ENCODE measurements at regions not wholly inside any gene's neighbourhood (a gene's known extent, or its start where the extent isn't known, plus 50 kb on each side); places are given as distances from the start of the nearest gene placed in this dataset.

GRCh38 chrX:20452487-20452886 lies 185.8 kb upstream of the RPS6KA3 start:
- H3K9me3 Mint-ChIP-seq, result peaks cover 0 to 8% (median 0%) of the 10 kb centered on the region in 11 donors
- Histone ChIP-seq H3K9me3 (ENCODE audit: control insufficient read depth in 2 of 3, low read length in 3 of 3) (no peaks in the 10 kb centered on the region), H3K36me3 (ENCODE audit: control insufficient read depth in 2 of 3, insufficient read depth in 3 of 3, low read length in 3 of 3) (no peaks in the 10 kb centered on the region), H3K27me3 (ENCODE audit: control insufficient read depth in 2 of 2, insufficient read depth in 2 of 2, low read length in 2 of 2) (no peaks in the 10 kb centered on the region), H3K4me1 (ENCODE audit: control insufficient read depth in 2 of 2, insufficient read depth in 2 of 2, low read length in 2 of 2) (peaks cover 0 to 16% of the 10 kb centered on the region in 2 donors), H3K4me3 (ENCODE audit: low read length) (no peak overlapping the region), H3K27ac (ENCODE audit: low read depth, low read length) (no peak overlapping the region)
- peaks cover 0 to 13% (median 0%) of the 10 kb centered on the region in 5 donors for H3K36me3 Mint-ChIP-seq
- ChIA-PET CTCF (no interaction called here), POLR2A (no interaction called here)
- peaks cover 0 to 2% (median 0%) of the 10 kb centered on the region in 5 donors for H3K27me3 Mint-ChIP-seq
- H3K4me1 Mint-ChIP-seq, result peaks cover 0 to 50% (median 6%) of the 10 kb centered on the region in 7 donors
- DNase-seq (no peak), ATAC-seq (no peak)
- H3K4me3 Mint-ChIP-seq, result peak overlapping the region in 1 of 10 donors; percentile 55
- intact Hi-C loops (cut with micrococcal nuclease), result loop anchor here in 1 of 2 donors (5.0 kb wide), 2 partner anchors 50 to 65 kb away; no protein-coding TSS in a partner anchor
- H3K27ac Mint-ChIP-seq, result peak overlapping the region in 2 of 9 donors; percentile 35 to 92

GRCh38 chrX:20451929-20452328 lies 185.2 kb upstream of the RPS6KA3 start:
- Mint-ChIP-seq H3K9me3 (peaks cover 0 to 8% (median 0%) of the 10 kb centered on the region in 11 donors), H3K4me1 (peaks cover 0 to 53% (median 6%) of the 10 kb centered on the region in 7 donors), H3K27me3 (peaks cover 0 to 2% (median 0%) of the 10 kb centered on the region in 5 donors), H3K4me3 (peak overlapping the region in 1 of 10 donors; percentile 55), H3K36me3 (peaks cover 0 to 17% (median 0%) of the 10 kb centered on the region in 5 donors), H3K27ac (peak overlapping the region in 1 of 9 donors; percentile 92)
- CTCF ChIA-PET, result no interaction called here
- no peaks in the 10 kb centered on the region for H3K36me3 ChIP-seq (ENCODE audit: control insufficient read depth in 2 of 3, insufficient read depth in 3 of 3, low read length in 3 of 3)
- ATAC-seq (no peak), DNase-seq (no peak)
- POLR2A ChIA-PET, result no interaction called here
- no peaks in the 10 kb centered on the region for H3K27me3 ChIP-seq (ENCODE audit: control insufficient read depth in 2 of 2, insufficient read depth in 2 of 2, low read length in 2 of 2)
- no peaks in the 10 kb centered on the region for H3K9me3 ChIP-seq (ENCODE audit: control insufficient read depth in 2 of 3, low read length in 3 of 3)
- H3K27ac ChIP-seq (ENCODE audit: low read depth, low read length), result no peak overlapping the region
- H3K4me3 ChIP-seq (ENCODE audit: low read length), result no peak overlapping the region
- intact Hi-C loops (cut with micrococcal nuclease), result loop anchor here in 1 of 2 donors (5.0 kb wide), 2 partner anchors 50 to 65 kb away; no protein-coding TSS in a partner anchor
- H3K4me1 ChIP-seq (ENCODE audit: control insufficient read depth in 2 of 2, insufficient read depth in 2 of 2, low read length in 2 of 2), result peaks cover 0 to 16% of the 10 kb centered on the region in 2 donors

GRCh38 chrX:20445109-20445508 lies 178.4 kb upstream of the RPS6KA3 start:
- POLR2A ChIA-PET, result no interaction called here
- Mint-ChIP-seq H3K4me1 (peaks cover 11 to 55% (median 35%) of the 10 kb centered on the region in 7 donors), H3K27me3 (peaks cover 0 to 7% (median 0%) of the 10 kb centered on the region in 5 donors), H3K9me3 (no peaks in the 10 kb centered on the region), H3K27ac (peak overlapping the region in 1 of 9 donors; percentile 21), H3K4me3 (no peak overlapping the region), H3K36me3 (peaks cover 0 to 16% (median 0%) of the 10 kb centered on the region in 5 donors)
- Histone ChIP-seq H3K27me3 (ENCODE audit: control insufficient read depth in 2 of 2, insufficient read depth in 2 of 2, low read length in 2 of 2) (no peaks in the 10 kb centered on the region), H3K4me1 (ENCODE audit: control insufficient read depth in 2 of 2, insufficient read depth in 2 of 2, low read length in 2 of 2) (peaks cover 26 to 33% of the 10 kb centered on the region in 2 donors), H3K4me3 (ENCODE audit: low read length) (no peak overlapping the region), H3K27ac (ENCODE audit: low read depth, low read length) (no peak overlapping the region), H3K36me3 (ENCODE audit: control insufficient read depth in 2 of 3, insufficient read depth in 3 of 3, low read length in 3 of 3) (no peaks in the 10 kb centered on the region), H3K9me3 (ENCODE audit: control insufficient read depth in 2 of 3, low read length in 3 of 3) (no peaks in the 10 kb centered on the region)
- DNase-seq (no peak), ATAC-seq (no peak)
- CTCF ChIA-PET, result interaction anchor here (1.6 to 1.7 kb wide), 2 partner anchors 32 to 187 kb away, joined by 3 to 4 read pairs; no protein-coding TSS in a partner anchor
- intact Hi-C loops (cut with micrococcal nuclease), result no loop called here

- no peaks in the 10 kb centered on the region for H3K36me3 ChIP-seq (ENCODE audit: control insufficient read depth in 2 of 3, insufficient read depth in 3 of 3, low read length in 3 of 3)
- H3K27me3 ChIP-seq (ENCODE audit: control insufficient read depth in 2 of 2, insufficient read depth in 2 of 2, low read length in 2 of 2), result no peaks in the 10 kb centered on the region
- ChIA-PET CTCF (interaction anchor here (0.6 kb wide), 1 partner anchor 145 kb away, joined by 3 read pairs; no protein-coding TSS in a partner anchor), POLR2A (no interaction called here)
- H3K27me3 Mint-ChIP-seq, result peaks cover 0 to 7% (median 0%) of the 10 kb centered on the region in 5 donors
- H3K36me3 Mint-ChIP-seq, result peaks cover 0 to 13% (median 0%) of the 10 kb centered on the region in 5 donors
- no peaks in the 10 kb centered on the region for H3K9me3 ChIP-seq (ENCODE audit: control insufficient read depth in 2 of 3, low read length in 3 of 3)
- peaks cover 45 to 46% of the 10 kb centered on the region in 2 donors for H3K4me1 ChIP-seq (ENCODE audit: control insufficient read depth in 2 of 2, insufficient read depth in 2 of 2, low read length in 2 of 2)
- no peak overlapping the region for H3K27ac Mint-ChIP-seq
- intact Hi-C loops (cut with micrococcal nuclease), result loop anchor here (1.0 to 5.0 kb wide), 5 partner anchors 57 to 300 kb away; partner anchors contain the start of gene EIF1AX (in 1 of the 2)
- H3K4me3 Mint-ChIP-seq, result peak overlapping the region in 2 of 10 donors; percentile 1 to 39
- no peak overlapping the region for H3K27ac ChIP-seq (ENCODE audit: low read depth, low read length)
- peaks cover 12 to 53% (median 45%) of the 10 kb centered on the region in 7 donors for H3K4me1 Mint-ChIP-seq
- ATAC-seq, result peak; percentile 96
- no peak overlapping the region for H3K4me3 ChIP-seq (ENCODE audit: low read length)
- peaks cover 0 to under 1% (median 0%) of the 10 kb centered on the region in 11 donors for H3K9me3 Mint-ChIP-seq
- peak; percentile 59 to 84 (median 77) for DNase-seq
These were observed 175.9 kb upstream of the RPS6KA3 start for GRCh38 chrX:20442597-20442996.

GRCh38 chrX:20441123-20441522 lies 174.4 kb upstream of the RPS6KA3 start:
- Mint-ChIP-seq H3K4me1 (peaks cover 18 to 63% (median 57%) of the 10 kb centered on the region in 7 donors), H3K27ac (peak overlapping the region in 2 of 9 donors; percentile 42 to 73)
- H3K4me1 ChIP-seq (ENCODE audit: control insufficient read depth in 2 of 2, insufficient read depth in 2 of 2, low read length in 2 of 2), result peaks cover 46 to 52% of the 10 kb centered on the region in 2 donors

GRCh38 chrX:20438871-20439526 lies 172.3 kb upstream of the RPS6KA3 start:
- Histone ChIP-seq H3K27me3 (ENCODE audit: control insufficient read depth in 2 of 2, insufficient read depth in 2 of 2, low read length in 2 of 2) (no peaks in the 10 kb centered on the region), H3K9me3 (ENCODE audit: control insufficient read depth in 2 of 3, low read length in 3 of 3) (no peaks in the 10 kb centered on the region), H3K4me3 (ENCODE audit: low read length) (no peak overlapping the region), H3K27ac (ENCODE audit: low read depth, low read length) (no peak overlapping the region), H3K4me1 (ENCODE audit: control insufficient read depth in 2 of 2, insufficient read depth in 2 of 2, low read length in 2 of 2) (peaks cover 40 to 46% of the 10 kb centered on the region in 2 donors), H3K36me3 (ENCODE audit: control insufficient read depth in 2 of 3, insufficient read depth in 3 of 3, low read length in 3 of 3) (no peaks in the 10 kb centered on the region)
- intact Hi-C loops (cut with micrococcal nuclease), result loop anchor here in 1 of 2 donors (10.0 kb wide), 2 partner anchors 54 to 294 kb away; partner anchors contain the start of gene EIF1AX
- H3K9me3 Mint-ChIP-seq, result peaks cover 0 to 2% (median 0%) of the 10 kb centered on the region in 11 donors
- H3K36me3 Mint-ChIP-seq, result peaks cover 0 to 18% (median 0%) of the 10 kb centered on the region in 5 donors
- ATAC-seq, result no peak
- CTCF ChIA-PET, result interaction anchor here (0.7 to 1.7 kb wide), 3 partner anchors 39 to 182 kb away, joined by 3 to 5 read pairs (median 4); no protein-coding TSS in a partner anchor
- peaks cover 25 to 72% (median 59%) of the 10 kb centered on the region in 7 donors for H3K4me1 Mint-ChIP-seq
- peak overlapping the region in 1 of 10 donors; percentile 60 for H3K4me3 Mint-ChIP-seq
- H3K27ac Mint-ChIP-seq, result peak overlapping the region in 2 of 9 donors; percentile 17 to 57
- no peak for DNase-seq
- POLR2A ChIA-PET, result interaction anchor here (0.7 to 2.0 kb wide), 2 partner anchors 25 to 76 kb away, joined by 3 to 11 read pairs; no protein-coding TSS in a partner anchor
- H3K27me3 Mint-ChIP-seq, result peaks cover 0 to 7% (median 0%) of the 10 kb centered on the region in 5 donors

More at GRCh38 chrX:20441123-20441522, 174.4 kb upstream of the RPS6KA3 start:
- ChIA-PET CTCF (interaction anchor here (0.5 to 1.7 kb wide), 2 partner anchors 184 to 255 kb away, joined by 3 to 5 read pairs; no protein-coding TSS in a partner anchor), POLR2A (interaction anchor here (0.6 to 1.0 kb wide), 2 partner anchors 22 to 89 kb away, joined by 3 read pairs; no protein-coding TSS in a partner anchor)
- no peaks in the 10 kb centered on the region for H3K9me3 ChIP-seq (ENCODE audit: control insufficient read depth in 2 of 3, low read length in 3 of 3)
- H3K9me3 Mint-ChIP-seq, result peaks cover 0 to 2% (median 0%) of the 10 kb centered on the region in 11 donors
- H3K4me3 ChIP-seq (ENCODE audit: low read length), result no peak overlapping the region
- peaks cover 0 to 7% (median 0%) of the 10 kb centered on the region in 5 donors for H3K27me3 Mint-ChIP-seq
- peak overlapping the region in 3 of 10 donors; percentile 21 to 49 (median 38) for H3K4me3 Mint-ChIP-seq
- H3K27ac ChIP-seq (ENCODE audit: low read depth, low read length), result no peak overlapping the region
- DNase-seq (no peak), ATAC-seq (no peak)
- peaks cover 0 to 14% (median 0%) of the 10 kb centered on the region in 5 donors for H3K36me3 Mint-ChIP-seq
- no peaks in the 10 kb centered on the region for H3K36me3 ChIP-seq (ENCODE audit: control insufficient read depth in 2 of 3, insufficient read depth in 3 of 3, low read length in 3 of 3)
- intact Hi-C loops (cut with micrococcal nuclease), result loop anchor here in 1 of 2 donors (5.0 kb wide), 1 partner anchor 299 kb away; the partner anchor contains the start of gene EIF1AX
- H3K27me3 ChIP-seq (ENCODE audit: control insufficient read depth in 2 of 2, insufficient read depth in 2 of 2, low read length in 2 of 2), result no peaks in the 10 kb centered on the region
